ENCODE measurements at regions not wholly inside any gene's neighbourhood (a gene's known extent, or its start where the extent isn't known, plus 50 kb on each side); places are given as distances from the start of the nearest gene placed in this dataset.

DNA sequence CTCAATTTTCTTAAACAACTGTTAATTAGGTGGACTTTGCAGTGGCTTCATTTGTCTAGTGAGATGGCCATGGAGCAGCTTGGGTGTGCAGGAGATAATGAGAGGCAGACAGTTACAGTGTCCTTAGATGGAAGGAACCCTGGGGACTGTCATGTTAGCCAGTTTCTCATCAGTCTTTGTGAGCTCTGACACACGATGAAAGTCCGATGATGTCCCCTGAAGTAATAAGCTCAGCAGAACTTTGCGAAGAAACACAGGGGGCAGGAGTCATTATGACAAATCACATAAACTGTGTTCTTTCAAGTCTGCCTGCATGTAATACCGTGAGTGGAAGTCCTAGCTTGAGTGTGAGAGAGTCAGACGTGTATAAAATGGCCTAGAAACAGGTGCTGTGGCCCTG is 201.8 kb downstream of the DRD1 start:
- DNase-seq (ENCODE audit: low spot score) = no peak

GRCh38 chr5:175238326-175238725 is 205.7 kb downstream of the DRD1 start:
- DNase-seq (ENCODE audit: low spot score) = no peak

DNA sequence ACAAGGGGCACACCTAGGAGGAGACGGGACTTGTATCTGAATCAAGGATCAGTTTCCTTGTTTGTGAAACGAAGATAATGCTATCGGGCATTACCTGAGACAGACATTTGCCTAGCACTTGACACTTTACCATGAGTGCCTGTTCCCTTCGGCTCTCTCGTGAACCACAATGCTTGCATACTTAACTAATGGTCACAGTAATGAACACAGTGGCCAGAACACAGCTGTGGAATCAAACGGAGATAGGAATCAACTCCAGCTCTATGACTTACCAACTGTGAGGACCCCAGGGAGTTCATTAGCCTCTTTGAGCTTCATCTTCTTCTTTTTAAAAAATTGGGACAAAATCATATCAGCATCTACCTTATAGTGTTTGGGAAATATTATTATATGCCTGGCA is 207.8 kb downstream of the DRD1 start:
- no peak for DNase-seq (ENCODE audit: low spot score)

- no peak for DNase-seq (ENCODE audit: low spot score)
These were observed 208.6 kb downstream of the DRD1 start for GRCh38 chr5:175235251-175235960.

DNA sequence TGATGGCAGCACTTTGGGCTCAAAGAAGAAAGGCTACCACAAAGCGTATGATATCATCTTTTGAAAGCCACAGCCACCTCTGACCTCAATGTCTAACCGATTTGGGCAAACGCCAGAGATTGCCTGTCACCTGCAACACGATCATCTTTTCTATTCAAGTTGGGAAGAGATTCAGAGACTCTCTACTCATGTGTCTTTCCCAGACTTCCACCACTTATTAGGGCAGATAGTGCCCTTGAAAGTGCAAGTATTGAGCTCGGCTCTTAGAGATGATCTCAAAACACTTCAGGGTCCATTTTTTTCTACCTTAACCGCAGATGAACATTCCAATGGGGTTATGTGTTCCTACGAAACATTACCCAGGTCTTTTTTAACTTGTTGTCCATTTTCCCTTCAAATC is 213.7 kb downstream of the DRD1 start:
- no peak for DNase-seq (ENCODE audit: low spot score)

- DNase-seq (ENCODE audit: low spot score) = no peak
These were observed 217.5 kb downstream of the DRD1 start for GRCh38 chr5:175226506-175226905.

DNA sequence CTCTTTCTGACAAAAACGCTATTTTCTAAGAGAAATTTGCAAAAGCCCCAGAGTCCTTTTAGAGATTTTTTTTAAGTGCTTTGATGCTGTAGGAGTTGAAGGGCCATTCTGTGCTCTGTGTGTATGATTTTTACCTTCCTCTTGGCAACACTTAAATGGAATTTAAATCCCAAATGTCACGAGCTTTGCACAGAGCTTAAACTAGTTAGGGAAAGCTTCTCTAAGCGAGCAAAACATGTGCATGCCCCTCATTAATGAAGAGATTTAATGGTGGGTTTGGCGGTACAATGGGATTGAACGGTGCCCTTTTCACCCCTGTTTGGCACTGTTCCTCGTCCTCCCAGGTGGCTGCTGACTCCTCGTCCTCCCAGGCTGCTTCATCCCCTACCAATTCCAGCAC is 220.7 kb downstream of the DRD1 start:
- no peak for DNase-seq (ENCODE audit: low spot score)

DNA sequence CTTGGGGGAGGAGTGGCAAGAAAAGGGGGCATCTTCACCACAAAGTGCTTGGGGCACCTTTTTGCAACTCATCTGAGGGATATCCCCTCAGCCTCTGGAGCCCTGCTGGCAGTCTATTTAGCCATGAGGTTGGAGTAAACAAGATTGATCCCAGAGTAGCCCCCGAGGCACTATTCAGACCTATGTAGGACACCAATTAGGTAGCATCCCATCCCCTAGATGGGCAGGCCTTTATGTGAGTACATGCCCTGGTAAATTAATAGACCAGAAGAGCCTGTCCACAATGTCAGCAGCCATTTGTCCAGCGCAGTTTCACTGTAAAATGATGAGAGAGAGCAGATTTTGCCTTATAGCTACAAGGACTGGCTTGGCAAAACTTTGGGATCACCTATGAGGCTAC is 221.4 kb downstream of the DRD1 start:
- no peak for DNase-seq (ENCODE audit: low spot score)

DNA sequence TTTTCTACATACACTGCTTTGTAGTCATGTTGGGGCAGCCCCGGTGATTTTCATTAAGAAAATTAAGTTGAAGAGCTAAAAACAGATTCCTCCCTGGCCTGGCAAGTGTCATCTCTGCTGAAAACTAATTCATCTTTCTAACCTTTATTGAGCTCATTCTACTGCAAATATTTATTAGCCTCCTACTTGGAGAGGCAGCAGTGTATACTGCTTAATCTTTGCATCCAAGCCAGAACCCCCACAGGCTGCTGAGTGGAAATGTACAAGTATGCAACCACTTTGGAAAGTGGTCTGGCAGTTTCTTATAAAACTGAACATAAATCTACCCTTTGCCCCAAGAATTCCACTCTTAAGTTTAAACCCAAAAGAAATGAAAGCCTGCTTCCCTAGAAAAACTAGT is 223.4 kb downstream of the DRD1 start:
- no peak for DNase-seq (ENCODE audit: low spot score)

DNA sequence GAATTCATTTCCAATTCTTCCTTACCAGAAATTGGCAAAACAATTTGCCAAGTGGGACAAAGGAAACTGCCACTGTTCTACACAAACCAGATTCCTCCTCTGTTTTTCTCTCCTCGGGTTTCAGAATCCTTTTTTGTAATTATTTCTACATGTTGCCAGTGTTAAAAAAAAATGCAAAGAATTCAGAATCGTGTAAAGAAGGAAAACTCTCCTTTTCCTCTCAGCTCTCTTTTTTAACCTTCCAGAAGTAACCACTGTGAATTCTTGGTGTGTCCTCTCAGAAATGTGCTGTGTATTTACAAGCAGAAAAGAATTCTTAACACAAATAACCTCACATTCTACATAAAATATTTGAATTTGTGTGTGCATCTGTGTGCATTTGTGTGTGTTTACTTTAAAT is 224.6 kb downstream of the DRD1 start:
- no peak for DNase-seq (ENCODE audit: low spot score)

DNA sequence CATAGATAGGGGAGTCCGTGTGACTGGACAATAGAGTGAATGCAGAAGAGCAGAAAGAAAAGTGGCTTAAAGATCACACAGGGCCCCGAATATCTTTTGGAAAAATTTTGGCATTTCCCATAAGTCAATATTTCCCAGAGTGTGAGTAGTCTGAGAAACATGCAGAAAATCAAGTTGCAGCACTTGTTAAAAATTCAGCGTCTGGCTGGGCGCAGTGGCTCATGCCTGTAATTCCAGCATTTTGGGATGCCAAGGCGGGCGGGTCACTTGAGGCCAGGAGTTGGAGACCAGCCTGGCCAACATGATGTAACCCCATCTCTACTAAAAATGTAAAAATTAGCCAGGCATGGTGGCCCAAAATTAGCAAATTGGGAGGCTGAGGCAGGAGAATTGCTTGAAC is 227.0 kb downstream of the DRD1 start:
- DNase-seq (ENCODE audit: low spot score) = peak; percentile 22

- no peak for DNase-seq (ENCODE audit: low spot score)
These were observed 228.1 kb downstream of the DRD1 start for GRCh38 chr5:175215906-175216305.

GRCh38 chr5:175214152-175214551 is 229.8 kb downstream of the DRD1 start:
- peak; percentile 85 for DNase-seq (ENCODE audit: low spot score)

- no peak for DNase-seq (ENCODE audit: low spot score)
These were observed 231.8 kb downstream of the DRD1 start for GRCh38 chr5:175211956-175212756.

- no peak for DNase-seq (ENCODE audit: low spot score)
These were observed 236.5 kb downstream of the DRD1 start for GRCh38 chr5:175207321-175208040.

DNA sequence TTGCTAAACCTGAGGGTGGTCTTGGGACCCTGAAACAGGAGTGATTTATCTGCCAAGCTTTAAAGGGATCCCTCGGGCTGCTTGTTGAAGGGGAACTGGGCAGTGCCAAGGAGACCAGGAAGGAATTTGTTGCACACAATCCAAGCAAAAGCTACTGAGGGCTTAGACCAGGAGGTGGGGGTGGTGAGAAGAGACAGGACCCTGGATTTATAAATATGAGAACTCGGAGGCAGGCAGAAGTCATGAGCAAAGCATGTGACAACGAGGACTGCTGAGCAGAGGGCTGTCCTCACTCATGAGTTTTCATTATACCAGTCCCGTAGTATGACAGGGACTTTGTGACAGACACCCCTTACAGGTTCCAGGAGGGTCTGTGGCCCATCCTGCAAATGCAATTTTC is 237.3 kb downstream of the DRD1 start:
- DNase-seq (ENCODE audit: low spot score) = no peak

DNA sequence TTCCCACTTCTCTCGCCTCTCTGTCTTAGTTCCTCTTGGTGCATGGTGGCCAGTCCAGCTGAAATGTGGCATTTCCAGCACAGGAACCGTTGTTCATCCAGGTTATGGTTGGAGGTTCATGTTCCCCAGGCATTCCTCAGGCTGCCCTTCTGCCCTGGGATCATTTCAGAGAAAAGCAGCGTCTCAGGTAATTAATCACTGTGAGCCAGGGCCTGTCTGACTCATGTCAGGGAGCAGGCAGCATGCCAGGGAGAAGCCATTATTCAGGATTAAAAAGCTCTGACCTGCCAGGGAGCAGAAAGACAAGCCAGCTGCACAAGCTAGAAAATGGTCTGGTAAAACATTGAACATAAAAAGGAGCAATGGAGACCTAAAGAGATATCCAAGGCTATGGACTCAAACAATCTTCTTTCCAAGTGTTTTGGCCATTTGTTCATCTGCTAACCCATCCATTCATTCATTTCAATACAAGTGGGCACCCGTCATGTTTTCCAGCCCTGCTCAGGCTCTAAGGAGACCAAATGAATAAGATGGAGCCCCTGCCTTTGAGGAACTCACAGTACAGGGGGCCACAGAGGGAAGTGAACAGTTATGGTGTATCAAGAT is 241.4 kb downstream of the DRD1 start:
- peak; percentile 40 for DNase-seq (ENCODE audit: low spot score)

DNA sequence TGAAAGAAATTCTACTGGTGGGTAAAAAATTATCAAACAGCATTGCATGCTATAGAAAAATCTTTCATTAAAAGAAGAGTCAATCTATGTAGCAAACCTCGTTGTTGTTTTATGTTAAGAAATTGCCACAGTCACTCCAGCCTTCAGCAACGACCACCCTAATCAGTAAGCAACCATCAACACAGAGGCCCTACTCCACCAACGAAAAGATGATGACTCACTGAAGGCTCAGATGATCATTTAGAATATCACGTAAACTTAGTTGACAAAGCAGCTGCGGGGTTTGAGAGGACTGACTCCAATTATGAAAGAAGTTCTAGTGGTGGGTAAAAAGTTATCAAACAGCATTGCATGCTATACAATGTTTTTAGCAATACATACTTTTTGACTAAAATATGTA is 242.6 kb downstream of the DRD1 start:
- DNase-seq (ENCODE audit: low spot score) = no peak

- DNase-seq (ENCODE audit: low spot score) = peak; percentile 26
These were observed 248.0 kb downstream of the DRD1 start for GRCh38 chr5:175195698-175196656.

DNA sequence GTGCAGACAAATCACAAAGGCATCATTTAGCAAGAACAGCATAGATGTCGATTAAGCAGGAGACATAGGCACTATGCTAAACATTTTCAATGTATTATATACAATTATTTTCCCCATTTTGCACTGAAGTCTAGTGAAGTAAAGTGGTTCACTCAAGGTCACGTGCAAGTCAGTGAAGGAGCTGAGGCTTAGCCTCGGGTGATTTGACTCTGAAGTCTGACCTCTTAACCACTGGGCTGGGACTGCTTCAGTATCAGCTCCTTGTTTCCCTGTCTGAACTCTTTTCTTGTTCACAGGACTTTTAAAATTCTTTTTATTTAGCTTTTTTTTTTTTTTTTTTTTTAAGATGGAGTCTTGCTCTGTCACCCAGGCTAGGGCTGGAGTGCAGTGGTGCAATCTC is 262.7 kb downstream of the DRD1 start:
- DNase-seq (ENCODE audit: low spot score) = no peak

DNA sequence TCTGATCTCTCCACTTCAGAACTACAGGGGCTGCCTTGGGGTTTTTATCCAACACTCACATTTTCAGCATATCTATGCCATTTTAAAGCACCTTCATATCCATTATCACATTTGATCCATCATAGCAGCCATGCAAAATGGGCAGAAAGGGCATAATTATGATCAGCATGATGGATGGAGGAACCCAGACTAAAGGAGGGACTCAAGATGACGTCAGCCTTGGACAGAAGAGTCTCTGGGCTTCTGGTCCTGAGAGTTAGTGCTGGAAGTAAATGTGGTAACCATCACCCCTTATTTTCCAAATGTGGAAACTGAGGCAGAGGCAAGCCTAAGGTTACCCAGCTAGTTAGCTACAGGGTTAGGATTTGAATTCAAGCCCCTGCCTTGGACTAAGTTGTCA is 273.1 kb downstream of the DRD1 start:
- no peak for DNase-seq (ENCODE audit: low spot score)
